ENCODE measurements at regions not wholly inside any gene's neighbourhood (a gene's known extent, or its start where the extent isn't known, plus 50 kb on each side); places are given as distances from the start of the nearest gene placed in this dataset.

DNA sequence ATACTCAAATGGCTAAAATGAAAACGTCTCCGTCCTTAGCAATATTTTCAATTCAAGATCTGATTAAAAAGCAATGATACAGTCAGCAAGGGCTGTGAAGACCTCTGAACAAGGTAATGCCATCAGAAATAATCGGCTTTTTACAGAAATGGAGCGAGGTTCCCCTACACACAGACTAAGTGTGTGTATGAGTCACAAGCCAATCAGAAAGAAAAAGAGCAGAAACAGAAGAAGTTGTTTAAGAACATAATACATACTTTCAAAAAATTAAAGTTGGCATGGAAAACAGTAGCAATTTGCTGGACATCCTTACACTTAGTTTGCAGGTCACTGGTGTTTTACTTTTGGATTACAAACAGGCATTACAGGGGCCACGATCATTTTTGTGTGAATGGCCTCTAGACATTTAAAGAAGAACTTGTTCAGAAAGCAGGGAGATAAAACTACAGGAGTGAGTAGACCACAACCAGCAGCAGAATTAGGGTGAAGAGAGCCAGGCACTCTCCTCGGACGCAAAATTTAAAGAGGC is 350.0 kb upstream of the RUNX1 start:
- TF ChIP-seq KAT7 (CRISPR knock-in tag; IDR thresholded peaks at IDR 0.05; ENCODE audit: borderline replicate concordance) (no peak), ZNF350 (CRISPR knock-in tag; IDR thresholded peaks at IDR 0.05; ENCODE audit: borderline replicate concordance, low read depth) (no peak), EED (CRISPR knock-in tag; IDR thresholded peaks at IDR 0.05) (no peak), MAFG (CRISPR knock-in tag; IDR thresholded peaks at IDR 0.05) (no peak), ZNF773 (CRISPR knock-in tag; IDR thresholded peaks at IDR 0.05; ENCODE audit: borderline replicate concordance) (no peak), CEBPB (IDR thresholded peaks at IDR 0.05; ENCODE audit: borderline replicate concordance, low read depth, low read length) (no peak), CHD2 (IDR thresholded peaks at IDR 0.05; ENCODE audit: low read depth, low read length) (no peak), AKAP8 (CRISPR knock-in tag; IDR thresholded peaks at IDR 0.05) (no peak), HNF4A (CRISPR knock-in tag; IDR thresholded peaks at IDR 0.05) (no peak), DMAP1 (CRISPR knock-in tag; IDR thresholded peaks at IDR 0.05) (no peak)
- TF ChIP-seq, protein P1, sequence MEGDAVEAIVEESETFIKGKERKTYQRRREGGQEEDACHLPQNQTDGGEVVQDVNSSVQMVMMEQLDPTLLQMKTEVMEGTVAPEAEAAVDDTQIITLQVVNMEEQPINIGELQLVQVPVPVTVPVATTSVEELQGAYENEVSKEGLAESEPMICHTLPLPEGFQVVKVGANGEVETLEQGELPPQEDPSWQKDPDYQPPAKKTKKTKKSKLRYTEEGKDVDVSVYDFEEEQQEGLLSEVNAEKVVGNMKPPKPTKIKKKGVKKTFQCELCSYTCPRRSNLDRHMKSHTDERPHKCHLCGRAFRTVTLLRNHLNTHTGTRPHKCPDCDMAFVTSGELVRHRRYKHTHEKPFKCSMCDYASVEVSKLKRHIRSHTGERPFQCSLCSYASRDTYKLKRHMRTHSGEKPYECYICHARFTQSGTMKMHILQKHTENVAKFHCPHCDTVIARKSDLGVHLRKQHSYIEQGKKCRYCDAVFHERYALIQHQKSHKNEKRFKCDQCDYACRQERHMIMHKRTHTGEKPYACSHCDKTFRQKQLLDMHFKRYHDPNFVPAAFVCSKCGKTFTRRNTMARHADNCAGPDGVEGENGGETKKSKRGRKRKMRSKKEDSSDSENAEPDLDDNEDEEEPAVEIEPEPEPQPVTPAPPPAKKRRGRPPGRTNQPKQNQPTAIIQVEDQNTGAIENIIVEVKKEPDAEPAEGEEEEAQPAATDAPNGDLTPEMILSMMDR (CRISPR knock-in tag; IDR thresholded peaks at IDR 0.05): no peak

Data from HepG2 (cell line).